Anterior cingulate cortex (tissue), 58 donors: ENCODE measurements at regions not wholly inside any gene's neighbourhood (a gene's known extent, or its start where the extent isn't known, plus 50 kb on each side); places are given as distances from the start of the nearest gene placed in this dataset.
A peak's percentile ranks its signal among the peaks of the same experiment; 100 is the strongest.
"Not testable (repeated sequence)": the region's sequence is repeated elsewhere in the genome, so short reads cannot be mapped to it uniquely, and the experiment has no call there.

Experiments
- DNase-seq, 58 donors: peaks; one replicate each; lab custom pipeline; 2025; lab: John Stamatoyannopoulos, UW

DNA sequence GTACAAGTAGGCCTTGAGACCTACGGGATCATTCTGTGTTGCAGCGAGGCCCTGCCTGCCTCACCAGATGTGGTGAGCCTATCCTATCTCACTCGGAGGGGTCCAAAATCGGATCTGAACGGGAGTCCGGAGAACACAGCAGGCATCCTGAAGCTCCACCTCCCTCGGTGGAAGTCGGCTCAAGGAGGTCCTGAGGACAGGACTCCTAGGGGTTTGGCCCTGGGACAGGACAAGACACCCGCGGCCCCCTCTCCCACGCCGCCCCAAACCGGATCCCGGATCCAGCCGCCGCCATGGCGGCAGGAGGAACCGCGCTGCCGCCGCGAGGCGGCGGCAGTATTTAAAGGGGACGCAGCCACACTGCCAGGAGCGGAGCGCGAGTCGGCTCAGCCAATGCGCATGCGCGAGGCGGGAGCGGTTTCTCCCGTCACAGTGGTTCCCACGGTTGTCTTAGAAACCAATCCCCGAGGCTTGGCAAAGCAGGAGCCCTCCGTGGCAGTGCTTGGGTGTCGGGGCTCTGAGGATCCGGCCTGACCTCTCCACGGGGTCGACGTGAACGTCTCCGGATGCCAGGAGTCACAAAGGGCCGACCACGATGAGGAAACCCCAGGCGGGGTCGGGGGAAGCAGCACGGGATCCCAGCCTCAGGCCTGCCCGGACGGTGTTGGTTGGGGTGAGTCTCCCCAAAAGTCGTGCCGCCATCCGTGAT is 454.6 kb upstream of the ZNG1F start:
- DNase-seq = peak in 34 of 58 donors; percentile 15 to 79 (median 52)

DNA sequence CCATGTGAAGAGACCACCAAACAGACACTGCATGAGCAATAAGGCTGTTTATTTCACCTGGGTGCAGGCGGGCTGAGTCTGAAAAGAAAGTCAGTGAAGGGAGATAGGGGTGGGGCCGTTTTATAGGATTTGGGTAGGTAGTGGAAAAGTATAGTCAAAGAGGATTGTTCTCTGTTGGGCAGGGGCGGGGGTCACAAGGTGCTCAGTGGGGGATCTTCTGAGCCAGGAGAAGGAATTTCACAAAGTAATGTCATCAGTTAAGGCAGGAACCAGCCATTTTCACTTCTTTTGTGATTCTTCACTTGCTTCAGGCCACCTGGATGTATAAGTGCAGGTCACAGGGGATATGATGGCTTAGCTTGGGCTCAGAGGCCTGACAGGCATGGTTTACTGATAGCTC is 444.6 kb upstream of the ZNG1F start:
- DNase-seq = not testable (repeated sequence)

DNA sequence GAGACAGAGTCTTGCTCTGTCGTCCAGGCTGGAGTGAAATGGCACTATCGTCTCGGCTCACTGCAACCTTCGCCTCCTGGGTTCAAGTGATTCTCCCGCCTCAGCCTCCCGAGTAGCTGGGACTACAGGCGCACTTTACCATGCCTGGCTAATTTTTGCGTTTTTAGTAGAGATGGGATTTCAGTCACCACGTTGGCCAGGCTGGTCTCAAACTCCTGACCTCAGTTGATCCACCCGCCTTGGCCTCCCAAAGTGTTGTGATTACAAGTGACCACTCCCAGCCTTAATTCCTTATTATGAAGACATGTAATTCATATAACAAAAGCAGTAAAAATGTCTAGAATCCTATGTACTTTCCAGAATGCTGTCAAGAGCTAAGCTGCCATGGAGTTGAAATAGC is 434.5 kb upstream of the ZNG1F start:
- DNase-seq = not testable (repeated sequence)

DNA sequence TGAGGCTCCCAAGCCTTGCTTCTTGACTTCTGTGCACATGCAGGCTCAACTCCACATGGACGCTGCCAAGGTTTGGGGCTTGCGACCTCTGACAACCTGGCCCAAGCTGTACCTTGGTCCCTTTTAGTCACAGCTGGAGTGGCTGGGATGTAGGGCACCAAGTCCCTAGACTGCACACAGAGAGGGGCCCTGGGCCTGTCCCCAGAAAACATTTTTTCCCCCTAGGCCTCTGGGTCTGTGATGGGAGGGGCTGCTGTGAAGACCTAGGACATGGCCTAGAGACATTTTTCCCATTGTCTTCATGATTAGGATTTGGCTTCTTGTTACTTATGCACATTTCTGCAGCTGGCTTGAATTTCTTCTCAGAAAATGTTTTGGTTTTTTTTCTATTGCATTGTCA is 430.1 kb upstream of the ZNG1F start:
- not testable (repeated sequence) for DNase-seq

DNA sequence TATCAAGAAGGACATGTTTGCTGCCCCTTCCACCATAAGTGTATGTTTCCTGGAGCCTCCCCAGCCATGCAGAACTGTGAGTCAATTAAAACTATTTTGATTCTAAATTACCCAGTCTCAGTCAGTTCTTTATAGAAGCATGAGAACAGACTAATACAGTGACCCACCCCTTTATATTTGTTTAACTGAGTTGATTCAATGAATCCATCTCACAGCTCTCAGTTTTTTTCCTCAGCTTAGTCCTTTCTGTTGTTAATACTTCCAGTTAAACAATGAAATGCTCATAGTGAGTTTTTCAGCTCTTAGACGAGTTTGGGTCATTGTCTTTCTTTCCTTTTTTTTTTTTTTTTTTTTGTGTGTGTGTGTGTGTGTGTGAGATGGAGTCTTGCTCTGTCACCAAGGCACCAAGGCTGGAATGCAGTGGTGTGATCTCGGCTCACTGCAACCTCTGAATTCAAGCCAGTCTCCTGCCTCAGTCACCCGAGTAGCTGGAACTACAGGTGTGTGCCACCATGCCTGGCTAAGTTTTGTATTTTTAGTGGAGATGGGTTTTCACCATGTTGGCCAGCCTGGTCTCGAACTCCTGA is 417.9 kb upstream of the ZNG1F start:
- not testable (repeated sequence) for DNase-seq

DNA sequence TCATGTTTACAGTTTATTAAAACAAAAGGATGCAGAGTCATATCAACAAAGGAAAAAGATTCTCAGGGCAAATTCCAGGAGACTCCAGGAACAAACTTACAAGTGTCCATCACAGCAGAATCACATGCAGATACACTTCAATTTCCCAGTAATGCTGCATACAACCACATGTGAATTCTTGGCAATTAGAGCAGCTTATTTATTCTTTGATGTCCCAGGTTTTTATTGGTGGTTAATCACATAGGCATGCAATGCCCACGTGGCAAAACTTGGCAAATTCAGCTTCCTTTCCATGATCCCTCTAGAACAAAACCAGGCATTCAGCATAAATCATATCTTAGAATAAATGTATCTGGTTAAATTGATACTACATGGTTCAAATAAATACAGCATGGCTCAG is 376.5 kb upstream of the ZNG1F start:
- DNase-seq = not testable (repeated sequence)
